ENCODE measurements at regions not wholly inside any gene's neighbourhood (a gene's known extent, or its start where the extent isn't known, plus 50 kb on each side); places are given as distances from the start of the nearest gene placed in this dataset.
"Not testable (repeated sequence)": the region's sequence is repeated elsewhere in the genome, so short reads cannot be mapped to it uniquely, and the experiment has no call there.

GRCh38 chr16:26505496-26505895, 561.2 kb upstream of the C16orf82 start:
- no peaks in the 10 kb centered on the region for H3K4me1 ChIP-seq (ENCODE audit: control insufficient read depth in 1 of 2, low read depth in 2 of 2)
- no peaks in the 10 kb centered on the region for H3K27me3 ChIP-seq (replicated peaks; ENCODE audit: insufficient read depth)
- no peaks in the 10 kb centered on the region for H3K9me3 ChIP-seq
- DNase-seq (ENCODE audit: low spot score) = no peak
- no peak for TF ChIP-seq CTCF (IDR thresholded peaks at IDR 0.05)
- no peak for ATAC-seq (ENCODE audit: insufficient number of reproducible peaks, low FRiP score, low read depth)
- no peak overlapping the region for H3K27ac ChIP-seq
- H3K4me3 ChIP-seq = no peak overlapping the region
- no peaks in the 10 kb centered on the region for H3K36me3 ChIP-seq

- not testable (repeated sequence) for H3K36me3 ChIP-seq; H3K27me3 ChIP-seq (replicated peaks; ENCODE audit: insufficient read depth); ATAC-seq (ENCODE audit: insufficient number of reproducible peaks, low FRiP score, low read depth); H3K4me1 ChIP-seq (ENCODE audit: control insufficient read depth in 1 of 2, low read depth in 2 of 2); H3K4me3 ChIP-seq; DNase-seq (ENCODE audit: low spot score); H3K9me3 ChIP-seq; H3K27ac ChIP-seq
Measured at GRCh38 chr16:26508946-26509345, 557.8 kb upstream of the C16orf82 start.

GRCh38 chr16:26510924-26511323, 555.8 kb upstream of the C16orf82 start:
- no peak for TF ChIP-seq CTCF (IDR thresholded peaks at IDR 0.05)
- DNase-seq (ENCODE audit: low spot score) (no peak), ATAC-seq (ENCODE audit: insufficient number of reproducible peaks, low FRiP score, low read depth) (no peak)
- Histone ChIP-seq H3K4me1 (ENCODE audit: control insufficient read depth in 1 of 2, low read depth in 2 of 2) (no peaks in the 10 kb centered on the region), H3K27ac (no peak overlapping the region), H3K4me3 (no peak overlapping the region), H3K27me3 (replicated peaks; ENCODE audit: insufficient read depth) (no peaks in the 10 kb centered on the region), H3K9me3 (no peaks in the 10 kb centered on the region), H3K36me3 (no peaks in the 10 kb centered on the region)

- Histone ChIP-seq H3K27me3 (replicated peaks; ENCODE audit: insufficient read depth) (no peaks in the 10 kb centered on the region), H3K27ac (no peak overlapping the region), H3K36me3 (no peaks in the 10 kb centered on the region), H3K4me3 (no peak overlapping the region), H3K4me1 (ENCODE audit: control insufficient read depth in 1 of 2, low read depth in 2 of 2) (no peaks in the 10 kb centered on the region), H3K9me3 (no peaks in the 10 kb centered on the region)
- ATAC-seq (ENCODE audit: insufficient number of reproducible peaks, low FRiP score, low read depth) = no peak
- TF ChIP-seq CTCF (IDR thresholded peaks at IDR 0.05) = no peak
- no peak for DNase-seq (ENCODE audit: low spot score)
Measured at GRCh38 chr16:26511463-26511862, 555.3 kb upstream of the C16orf82 start.

GRCh38 chr16:26521626-26522025, 545.1 kb upstream of the C16orf82 start:
- Histone ChIP-seq H3K9me3 (no peaks in the 10 kb centered on the region), H3K27me3 (replicated peaks; ENCODE audit: insufficient read depth) (no peaks in the 10 kb centered on the region), H3K27ac (no peak overlapping the region), H3K4me1 (ENCODE audit: control insufficient read depth in 1 of 2, low read depth in 2 of 2) (no peaks in the 10 kb centered on the region), H3K36me3 (no peaks in the 10 kb centered on the region), H3K4me3 (no peak overlapping the region)
- DNase-seq (ENCODE audit: low spot score) = no peak
- TF ChIP-seq CTCF (IDR thresholded peaks at IDR 0.05) = no peak
- ATAC-seq (ENCODE audit: insufficient number of reproducible peaks, low FRiP score, low read depth) = no peak

GRCh38 chr16:26524281-26524680, 542.4 kb upstream of the C16orf82 start:
- Histone ChIP-seq H3K4me1 (ENCODE audit: control insufficient read depth in 1 of 2, low read depth in 2 of 2) (no peaks in the 10 kb centered on the region), H3K27me3 (replicated peaks; ENCODE audit: insufficient read depth) (no peaks in the 10 kb centered on the region), H3K36me3 (no peaks in the 10 kb centered on the region), H3K4me3 (no peak overlapping the region), H3K27ac (no peak overlapping the region), H3K9me3 (no peaks in the 10 kb centered on the region)
- DNase-seq (ENCODE audit: low spot score) (no peak), ATAC-seq (ENCODE audit: insufficient number of reproducible peaks, low FRiP score, low read depth) (no peak)
- no peak for TF ChIP-seq CTCF (IDR thresholded peaks at IDR 0.05)
